ENCODE measurements at regions not wholly inside any gene's neighbourhood (a gene's known extent, or its start where the extent isn't known, plus 50 kb on each side); places are given as distances from the start of the nearest gene placed in this dataset.

DNA sequence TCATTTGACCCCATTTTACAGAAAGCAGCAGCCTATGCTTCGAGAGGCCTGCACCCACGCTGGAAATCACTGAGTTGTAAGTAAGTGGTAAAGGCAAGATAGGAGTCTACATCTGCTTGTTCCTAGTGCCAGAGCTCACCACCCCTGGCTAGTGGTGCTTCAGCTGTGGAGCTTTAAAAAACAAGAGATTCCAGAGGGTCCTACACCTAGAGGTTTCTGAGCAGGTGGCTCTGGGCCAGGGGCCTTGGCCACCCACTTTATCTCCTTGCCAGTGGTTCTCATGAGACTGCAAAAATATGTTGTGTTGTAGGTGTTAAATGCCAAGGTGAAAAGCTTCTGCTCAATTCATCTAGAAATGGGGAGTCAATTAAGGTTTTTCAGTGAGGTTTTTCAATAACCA is 60.0 kb upstream of the SERTAD2 start:
- H3K9me3 ChIP-seq, result no peaks in the 10 kb centered on the region
- DNase-seq, result no peak
- H3K27ac ChIP-seq, result no peak overlapping the region
- no peak overlapping the region for H3K4me3 ChIP-seq
- no peaks in the 10 kb centered on the region for H3K4me1 ChIP-seq
- no peak for ATAC-seq
- H3K27me3 ChIP-seq, result no peaks in the 10 kb centered on the region
- H3K36me3 ChIP-seq, result no peaks in the 10 kb centered on the region
- 84 to 87% methylated on average over 2 of the region's 2 CpGs for WGBS, 2 donors
- no peak for FAIRE-seq
- intact Hi-C loops (cut with DNase I), result no loop called here
- TF ChIP-seq, protein P1, sequence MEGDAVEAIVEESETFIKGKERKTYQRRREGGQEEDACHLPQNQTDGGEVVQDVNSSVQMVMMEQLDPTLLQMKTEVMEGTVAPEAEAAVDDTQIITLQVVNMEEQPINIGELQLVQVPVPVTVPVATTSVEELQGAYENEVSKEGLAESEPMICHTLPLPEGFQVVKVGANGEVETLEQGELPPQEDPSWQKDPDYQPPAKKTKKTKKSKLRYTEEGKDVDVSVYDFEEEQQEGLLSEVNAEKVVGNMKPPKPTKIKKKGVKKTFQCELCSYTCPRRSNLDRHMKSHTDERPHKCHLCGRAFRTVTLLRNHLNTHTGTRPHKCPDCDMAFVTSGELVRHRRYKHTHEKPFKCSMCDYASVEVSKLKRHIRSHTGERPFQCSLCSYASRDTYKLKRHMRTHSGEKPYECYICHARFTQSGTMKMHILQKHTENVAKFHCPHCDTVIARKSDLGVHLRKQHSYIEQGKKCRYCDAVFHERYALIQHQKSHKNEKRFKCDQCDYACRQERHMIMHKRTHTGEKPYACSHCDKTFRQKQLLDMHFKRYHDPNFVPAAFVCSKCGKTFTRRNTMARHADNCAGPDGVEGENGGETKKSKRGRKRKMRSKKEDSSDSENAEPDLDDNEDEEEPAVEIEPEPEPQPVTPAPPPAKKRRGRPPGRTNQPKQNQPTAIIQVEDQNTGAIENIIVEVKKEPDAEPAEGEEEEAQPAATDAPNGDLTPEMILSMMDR (IDR thresholded peaks at IDR 0.05), result no peak

DNA sequence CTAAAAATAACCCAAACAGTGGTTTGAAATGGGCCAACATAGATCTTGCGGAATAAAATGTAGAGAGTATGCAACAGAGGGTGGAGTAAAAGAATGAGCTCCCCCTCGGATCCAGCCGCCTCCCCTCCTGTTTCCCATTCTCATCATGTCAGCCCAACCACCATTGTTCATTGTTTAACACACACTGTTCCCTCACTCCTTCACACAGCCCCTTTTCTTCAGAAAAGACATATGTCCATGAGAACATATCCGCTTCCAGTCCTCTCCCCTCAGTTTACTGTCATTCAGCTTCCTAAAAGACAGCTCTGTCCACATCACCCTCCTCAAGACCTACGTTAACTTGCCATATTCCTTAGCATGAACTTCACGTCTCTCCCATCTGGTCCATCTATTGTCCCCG is 62.9 kb upstream of the SERTAD2 start:
- FAIRE-seq (no peak), DNase-seq (no peak), ATAC-seq (no peak)
- Histone ChIP-seq H3K9me3 (no peaks in the 10 kb centered on the region), H3K27ac (no peak overlapping the region), H3K4me1 (peaks cover 0 to under 1% (median 0%) of the 10 kb centered on the region in 3 donors), H3K36me3 (no peaks in the 10 kb centered on the region), H3K4me3 (no peak overlapping the region), H3K27me3 (no peaks in the 10 kb centered on the region)
- WGBS, 2 donors, result 95% methylated on average over 7 of the region's 7 CpGs
- TF ChIP-seq, protein P1 (IDR thresholded peaks at IDR 0.05), result no peak
- intact Hi-C loops (cut with DNase I), result no loop called here

DNA sequence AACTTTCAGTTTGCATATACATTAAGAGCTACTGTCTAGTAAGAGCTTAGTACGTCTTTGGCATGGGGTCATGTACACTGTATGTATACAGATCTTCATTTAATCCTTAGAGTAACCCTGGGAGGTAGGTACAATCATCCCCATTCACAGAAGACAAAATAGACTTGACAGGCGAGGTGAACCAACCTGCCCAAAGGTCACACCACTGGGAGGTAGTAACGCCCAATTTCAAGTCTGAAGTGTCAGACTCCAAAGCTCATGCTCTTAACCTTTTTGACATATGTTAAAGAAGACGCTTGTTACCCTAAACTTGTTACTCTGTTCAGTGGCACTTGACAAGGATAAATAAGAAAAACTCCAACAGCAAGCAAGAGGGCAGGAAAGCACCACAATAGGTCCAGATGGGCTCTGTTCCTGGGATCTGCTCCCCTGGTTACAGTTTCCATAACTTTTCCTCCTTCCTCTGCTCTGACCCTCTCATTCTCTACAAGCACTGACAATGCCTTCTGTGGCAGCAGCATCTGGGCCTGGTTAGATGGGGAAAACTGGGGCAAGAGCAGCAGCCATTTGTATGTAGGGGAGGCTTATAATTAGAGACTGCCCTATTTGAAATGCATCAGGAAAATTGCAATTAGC is 64.7 kb upstream of the SERTAD2 start:
- ATAC-seq (no peak), DNase-seq (no peak), FAIRE-seq (no peak)
- Histone ChIP-seq H3K4me1 (peaks cover 0 to 11% (median 5%) of the 10 kb centered on the region in 3 donors), H3K27ac (no peak overlapping the region), H3K4me3 (no peak overlapping the region), H3K9me3 (no peaks in the 10 kb centered on the region), H3K36me3 (no peaks in the 10 kb centered on the region), H3K27me3 (no peaks in the 10 kb centered on the region)
- intact Hi-C loops (cut with DNase I), result no loop called here
- TF ChIP-seq, protein P1 (IDR thresholded peaks at IDR 0.05), result no peak
- 82 to 93% methylated on average over 4 of the region's 4 CpGs for WGBS, 2 donors

DNA sequence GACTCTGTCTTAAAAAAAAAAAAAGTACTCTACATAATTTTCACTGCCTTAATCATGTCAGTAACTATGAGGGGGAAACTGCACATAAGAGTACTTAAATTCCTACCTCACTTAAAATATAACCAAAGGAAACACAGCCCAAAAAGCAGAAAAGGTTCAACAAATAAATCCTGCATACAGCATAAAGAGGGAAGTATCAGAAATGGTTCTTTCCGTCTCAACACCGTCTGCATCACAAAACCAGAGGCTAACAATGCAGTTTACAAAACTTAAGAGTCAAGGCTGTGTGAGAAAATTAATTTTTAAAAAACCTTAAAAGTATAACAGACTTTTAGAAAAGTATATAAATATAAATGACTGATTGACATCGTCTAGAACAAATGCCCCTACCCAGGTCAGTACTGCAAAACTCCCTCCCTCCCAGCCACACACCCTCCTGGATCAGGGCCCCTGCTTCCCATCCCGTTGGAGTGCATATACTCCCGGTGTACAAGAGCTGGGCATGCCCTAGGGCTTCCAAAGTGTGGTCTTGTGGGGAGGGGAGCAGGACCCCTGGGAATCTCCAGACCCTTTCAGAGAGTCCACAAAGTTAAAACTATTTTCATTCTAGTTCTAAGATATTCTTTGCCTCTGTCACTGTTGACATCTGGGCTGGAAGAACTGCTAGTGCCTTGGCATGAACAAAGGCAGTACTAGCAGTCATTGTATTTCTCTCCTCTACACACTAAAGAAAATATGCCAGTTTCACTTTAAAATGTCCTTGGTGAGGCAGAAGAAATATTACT is 67.0 kb upstream of the SERTAD2 start:
- intact Hi-C loops (cut with DNase I), result no loop called here
- H3K27me3 ChIP-seq, result no peaks in the 10 kb centered on the region
- DNase-seq, result peak in 1 of 6 donors; percentile 30
- TF ChIP-seq, protein P1 (IDR thresholded peaks at IDR 0.05), result no peak
- no peak for FAIRE-seq
- peak overlapping the region in 2 of 4 donors; percentile 3 to 7 for H3K4me3 ChIP-seq
- H3K4me1 ChIP-seq, result peaks cover 0 to 11% (median 5%) of the 10 kb centered on the region in 3 donors
- H3K27ac ChIP-seq, result peak overlapping the region in 1 of 4 donors; percentile 18
- 61 to 65% methylated on average over 5 of the region's 5 CpGs for WGBS, 2 donors
- H3K9me3 ChIP-seq, result no peaks in the 10 kb centered on the region
- ATAC-seq, result peak; percentile 64 to 74 (median 70)
- no peaks in the 10 kb centered on the region for H3K36me3 ChIP-seq

DNA sequence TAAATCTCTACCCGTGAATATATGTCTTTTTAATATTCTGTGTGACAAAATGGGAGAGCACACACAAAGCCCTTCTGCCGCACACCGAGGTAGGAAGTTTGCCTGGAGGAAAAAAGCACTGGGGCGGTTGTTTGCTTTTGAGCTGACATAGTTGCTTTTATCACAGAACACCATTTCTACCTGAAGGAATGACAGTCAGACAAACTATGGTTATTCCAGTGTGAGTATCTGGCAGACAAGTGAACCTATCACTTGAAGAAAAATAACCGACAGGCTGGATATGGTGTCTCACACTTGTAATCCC is 67.6 kb upstream of the SERTAD2 start:
- TF ChIP-seq, protein P1 (IDR thresholded peaks at IDR 0.05), result no peak
- no peaks in the 10 kb centered on the region for H3K27me3 ChIP-seq
- intact Hi-C loops (cut with DNase I), result no loop called here
- H3K4me1 ChIP-seq, result peaks cover 0 to 11% (median 5%) of the 10 kb centered on the region in 3 donors
- peak; percentile 71 to 87 (median 76) for ATAC-seq
- H3K36me3 ChIP-seq, result no peaks in the 10 kb centered on the region
- FAIRE-seq, result no peak
- no peaks in the 10 kb centered on the region for H3K9me3 ChIP-seq
- no peak for DNase-seq
- 27 to 34% methylated on average over 5 of the region's 5 CpGs for WGBS, 2 donors
- peak overlapping the region in 2 of 4 donors; percentile 3 to 7 for H3K4me3 ChIP-seq
- H3K27ac ChIP-seq, result peak overlapping the region in 1 of 4 donors; percentile 18

All from pancreas (tissue), 10 donors.